ENCODE measurements at regions not wholly inside any gene's neighbourhood (a gene's known extent, or its start where the extent isn't known, plus 50 kb on each side); places are given as distances from the start of the nearest gene placed in this dataset.

- Mint-ChIP-seq H3K4me3 (no peak overlapping the region), H3K9me3 (no peaks in the 10 kb centered on the region), H3K4me1 (ENCODE audit: low read depth) (peaks cover 48% of the 10 kb centered on the region), H3K36me3 (ENCODE audit: low read depth) (peaks cover 14% of the 10 kb centered on the region), H3K27me3 (ENCODE audit: insufficient read depth) (no peaks in the 10 kb centered on the region; the same call in 1 of the 2 replicates), H3K27ac (no peak overlapping the region)
- DNase-seq, result no peak
- no peak for TF ChIP-seq CTCF (IDR thresholded peaks at IDR 0.05)
Observed at GRCh38 chr20:46831633-46832011, 63.0 kb upstream of the EYA2 start.

DNA sequence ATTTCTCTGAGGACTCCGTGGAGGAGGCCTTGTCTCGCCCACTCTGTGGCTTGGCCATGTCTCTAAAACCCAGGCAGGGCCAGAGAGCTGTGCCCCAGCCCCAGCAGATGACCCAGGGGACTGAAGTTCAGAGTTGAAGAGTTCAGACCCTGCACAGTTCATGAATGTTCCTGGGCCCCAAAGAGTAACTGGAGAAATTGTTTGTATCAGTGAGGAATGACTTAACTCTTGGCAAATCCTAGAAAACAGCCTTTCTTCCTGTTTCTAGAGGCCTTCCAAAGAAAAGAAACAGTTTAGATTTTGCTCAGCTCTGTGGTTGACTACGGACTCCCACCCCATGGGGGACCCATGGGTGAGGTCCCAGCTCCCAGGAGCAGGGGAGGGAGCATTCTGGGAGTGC lies 62.1 kb upstream of the EYA2 start:
- DNase-seq, result no peak
- no peak for TF ChIP-seq CTCF (IDR thresholded peaks at IDR 0.05)
- peaks cover 14% of the 10 kb centered on the region for H3K36me3 Mint-ChIP-seq (ENCODE audit: low read depth)
- H3K27me3 Mint-ChIP-seq (ENCODE audit: insufficient read depth), result no peaks in the 10 kb centered on the region; the same call in 1 of the 2 replicates
- no peaks in the 10 kb centered on the region for H3K9me3 Mint-ChIP-seq
- H3K27ac Mint-ChIP-seq, result no peak overlapping the region
- H3K4me3 Mint-ChIP-seq, result no peak overlapping the region
- H3K4me1 Mint-ChIP-seq (ENCODE audit: low read depth), result peaks cover 46% of the 10 kb centered on the region

DNA sequence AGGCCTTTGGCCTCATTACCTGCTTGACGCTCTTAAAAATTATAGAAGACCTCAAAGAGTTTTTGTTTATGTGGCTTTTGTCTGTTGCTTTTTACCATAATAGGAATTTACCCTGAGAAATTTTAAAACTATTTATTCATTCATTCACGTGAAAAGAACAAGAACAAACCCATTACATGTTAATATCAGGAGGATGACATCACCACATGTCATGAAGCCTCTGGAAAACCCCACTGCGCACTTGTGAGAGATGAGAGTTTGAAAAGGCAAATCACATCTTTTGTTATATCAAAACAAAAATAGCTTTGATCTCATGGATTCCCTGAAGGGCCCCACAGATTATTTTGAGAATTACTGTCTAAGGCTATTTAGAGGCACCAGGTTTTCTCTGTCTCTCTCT lies 61.3 kb upstream of the EYA2 start:
- H3K9me3 Mint-ChIP-seq, result no peaks in the 10 kb centered on the region
- no peak for DNase-seq
- H3K4me1 Mint-ChIP-seq (ENCODE audit: low read depth), result peaks cover 38% of the 10 kb centered on the region
- no peak for TF ChIP-seq CTCF (IDR thresholded peaks at IDR 0.05)
- no peaks in the 10 kb centered on the region; the same call in 1 of the 2 replicates for H3K27me3 Mint-ChIP-seq (ENCODE audit: insufficient read depth)
- peaks cover 8% of the 10 kb centered on the region for H3K36me3 Mint-ChIP-seq (ENCODE audit: low read depth)
- no peak overlapping the region for H3K4me3 Mint-ChIP-seq
- H3K27ac Mint-ChIP-seq, result no peak overlapping the region

- no peak overlapping the region for H3K27ac Mint-ChIP-seq
- no peak overlapping the region for H3K4me3 Mint-ChIP-seq
- H3K36me3 Mint-ChIP-seq (ENCODE audit: low read depth), result peaks cover 7% of the 10 kb centered on the region; the same call in 1 of the 2 replicates
- no peaks in the 10 kb centered on the region for H3K9me3 Mint-ChIP-seq
- DNase-seq, result peak; percentile 23
- H3K4me1 Mint-ChIP-seq (ENCODE audit: low read depth), result peaks cover 28% of the 10 kb centered on the region
- H3K27me3 Mint-ChIP-seq (ENCODE audit: insufficient read depth), result no peaks in the 10 kb centered on the region; the same call in 1 of the 2 replicates
- no peak for TF ChIP-seq CTCF (IDR thresholded peaks at IDR 0.05)
Observed at GRCh38 chr20:46835418-46835817, 59.2 kb upstream of the EYA2 start.

DNA sequence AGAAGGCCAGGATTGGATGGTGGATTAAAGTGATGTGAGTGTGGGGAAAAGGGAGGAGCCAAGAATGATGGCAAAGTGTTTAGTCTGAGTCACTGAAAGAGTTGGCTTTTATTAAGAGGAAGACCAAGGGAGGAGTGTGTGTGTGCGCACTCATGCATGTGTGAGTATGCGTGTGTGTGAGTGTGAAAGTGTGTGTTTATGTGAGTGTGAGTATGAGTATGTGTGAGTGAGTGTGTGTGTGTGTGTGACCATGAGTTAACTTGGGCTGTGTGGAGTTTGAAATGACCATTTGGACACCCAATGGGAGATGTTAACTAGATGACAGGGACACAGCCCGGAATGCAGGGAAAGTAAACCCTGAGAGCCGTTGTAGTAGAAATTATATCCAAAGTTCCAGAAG lies 57.6 kb upstream of the EYA2 start:
- H3K27ac Mint-ChIP-seq, result no peak overlapping the region
- no peaks in the 10 kb centered on the region for H3K9me3 Mint-ChIP-seq
- H3K4me3 Mint-ChIP-seq, result no peak overlapping the region
- H3K27me3 Mint-ChIP-seq (ENCODE audit: insufficient read depth), result no peaks in the 10 kb centered on the region; the same call in none of the 2 replicates
- no peak for TF ChIP-seq CTCF (IDR thresholded peaks at IDR 0.05)
- H3K4me1 Mint-ChIP-seq (ENCODE audit: low read depth), result peaks cover 21% of the 10 kb centered on the region
- no peak for DNase-seq
- H3K36me3 Mint-ChIP-seq (ENCODE audit: low read depth), result no peaks in the 10 kb centered on the region

- Mint-ChIP-seq H3K4me3 (no peak overlapping the region), H3K36me3 (ENCODE audit: low read depth) (no peaks in the 10 kb centered on the region), H3K27me3 (ENCODE audit: insufficient read depth) (no peaks in the 10 kb centered on the region; the same call in none of the 2 replicates), H3K27ac (no peak overlapping the region), H3K4me1 (ENCODE audit: low read depth) (peaks cover 21% of the 10 kb centered on the region), H3K9me3 (no peaks in the 10 kb centered on the region)
- no peak for TF ChIP-seq CTCF (IDR thresholded peaks at IDR 0.05)
- DNase-seq, result no peak
Observed at GRCh38 chr20:46838011-46838410, 56.6 kb upstream of the EYA2 start.

Data from HFFc6 (cell line).